ENCODE measurements at regions not wholly inside any gene's neighbourhood (a gene's known extent, or its start where the extent isn't known, plus 50 kb on each side); places are given as distances from the start of the nearest gene placed in this dataset.

- FAIRE-seq: no peak
- no TSS peak for BruUV-seq (replicated peaks)
These were observed 222.4 kb upstream of the ANKRD50 start for GRCh38 chr4:124934916-124935315.

More at GRCh38 chr4:124934916-124935315, 222.4 kb upstream of the ANKRD50 start:
- H3K4me1 ChIP-seq (ENCODE audit: control insufficient read depth, extremely low read depth, insufficient read depth, low read length): peaks cover 14% of the 10 kb centered on the region
- dilution Hi-C loops (cut with MboI; ENCODE audit: extremely low pct_ligation_motif_present, low sequenced_read_pairs) (no loop called here), intact Hi-C loops (cut with micrococcal nuclease) (no loop called here)
- no peaks in the 10 kb centered on the region for H3K9me3 ChIP-seq (replicated peaks; ENCODE audit: control insufficient read depth, insufficient read depth, low read length)
- H3K79me2 ChIP-seq (ENCODE audit: control insufficient read depth, insufficient read depth, low read length): no peaks in the 10 kb centered on the region
- H2AFZ ChIP-seq (ENCODE audit: low read depth, low read length): no peak overlapping the region
- H3K9me1 ChIP-seq (replicated peaks; ENCODE audit: control insufficient read depth, extremely low read depth, insufficient read depth, low read length): no peaks in the 10 kb centered on the region
- no peak overlapping the region for H3K27ac ChIP-seq (ENCODE audit: insufficient read depth, low read depth, low read length)
- H3K4me3 ChIP-seq (replicated peaks in 1 of 3; ENCODE audit: insufficient read depth in 1 of 3, low read depth in 1 of 3, low read length in 3 of 3): no peak overlapping the region
- H4K20me1 ChIP-seq (replicated peaks; ENCODE audit: control insufficient read depth, extremely low read depth, insufficient read depth, low read length): no peaks in the 10 kb centered on the region
- TF ChIP-seq POLR2AphosphoS5 (IDR thresholded peaks at IDR 0.05; ENCODE audit: insufficient read depth, low read depth, low read length) (no peak), GATA2 (IDR thresholded peaks at IDR 0.05; ENCODE audit: insufficient read depth, insufficient read length, low read depth, low read length) (no peak), JUN (IDR thresholded peaks at IDR 0.05; ENCODE audit: borderline replicate concordance, insufficient read depth, insufficient read length, low read depth) (no peak), POLR2A (IDR thresholded peaks at IDR 0.05; ENCODE audit: low read depth, low read length) (no peak), EZH2 (IDR thresholded peaks at IDR 0.05; ENCODE audit: borderline replicate concordance, low read depth, low read length, severe bottlenecking) (no peak), FOS (IDR thresholded peaks at IDR 0.05; ENCODE audit: borderline replicate concordance, insufficient read depth, low read length) (no peak), MAX (IDR thresholded peaks at IDR 0.05; ENCODE audit: insufficient read depth, insufficient read length) (no peak), MYC (IDR thresholded peaks at IDR 0.05; ENCODE audit: low read depth, low read length) (no peak)
- TF ChIP-seq, protein P1, sequence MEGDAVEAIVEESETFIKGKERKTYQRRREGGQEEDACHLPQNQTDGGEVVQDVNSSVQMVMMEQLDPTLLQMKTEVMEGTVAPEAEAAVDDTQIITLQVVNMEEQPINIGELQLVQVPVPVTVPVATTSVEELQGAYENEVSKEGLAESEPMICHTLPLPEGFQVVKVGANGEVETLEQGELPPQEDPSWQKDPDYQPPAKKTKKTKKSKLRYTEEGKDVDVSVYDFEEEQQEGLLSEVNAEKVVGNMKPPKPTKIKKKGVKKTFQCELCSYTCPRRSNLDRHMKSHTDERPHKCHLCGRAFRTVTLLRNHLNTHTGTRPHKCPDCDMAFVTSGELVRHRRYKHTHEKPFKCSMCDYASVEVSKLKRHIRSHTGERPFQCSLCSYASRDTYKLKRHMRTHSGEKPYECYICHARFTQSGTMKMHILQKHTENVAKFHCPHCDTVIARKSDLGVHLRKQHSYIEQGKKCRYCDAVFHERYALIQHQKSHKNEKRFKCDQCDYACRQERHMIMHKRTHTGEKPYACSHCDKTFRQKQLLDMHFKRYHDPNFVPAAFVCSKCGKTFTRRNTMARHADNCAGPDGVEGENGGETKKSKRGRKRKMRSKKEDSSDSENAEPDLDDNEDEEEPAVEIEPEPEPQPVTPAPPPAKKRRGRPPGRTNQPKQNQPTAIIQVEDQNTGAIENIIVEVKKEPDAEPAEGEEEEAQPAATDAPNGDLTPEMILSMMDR (IDR thresholded peaks at IDR 0.05; ENCODE audit: extremely low read depth in 1 of 2, insufficient read depth in 1 of 2, low read depth in 1 of 2, low read length in 2 of 2): no peak
- no peak overlapping the region for H3K9ac ChIP-seq (replicated peaks; ENCODE audit: extremely low read depth, insufficient read depth, low read length)
- POLR2A ChIA-PET: no interaction called here
- no peak overlapping the region for H3K4me2 ChIP-seq (ENCODE audit: insufficient read depth, low read length)
- DNase-seq (ENCODE audit: low read depth, low spot score): no peak
- no peaks in the 10 kb centered on the region for H3K27me3 ChIP-seq (ENCODE audit: control insufficient read depth in 2 of 2, insufficient read depth in 2 of 2, low read length in 2 of 2)
- CTCF ChIA-PET: no interaction called here
- no peaks in the 10 kb centered on the region for H3K36me3 ChIP-seq (ENCODE audit: control insufficient read depth in 2 of 2, extremely low read depth in 1 of 2, insufficient read depth in 2 of 2, low read length in 2 of 2)
